ENCODE measurements at regions not wholly inside any gene's neighbourhood (a gene's known extent, or its start where the extent isn't known, plus 50 kb on each side); places are given as distances from the start of the nearest gene placed in this dataset.

DNA sequence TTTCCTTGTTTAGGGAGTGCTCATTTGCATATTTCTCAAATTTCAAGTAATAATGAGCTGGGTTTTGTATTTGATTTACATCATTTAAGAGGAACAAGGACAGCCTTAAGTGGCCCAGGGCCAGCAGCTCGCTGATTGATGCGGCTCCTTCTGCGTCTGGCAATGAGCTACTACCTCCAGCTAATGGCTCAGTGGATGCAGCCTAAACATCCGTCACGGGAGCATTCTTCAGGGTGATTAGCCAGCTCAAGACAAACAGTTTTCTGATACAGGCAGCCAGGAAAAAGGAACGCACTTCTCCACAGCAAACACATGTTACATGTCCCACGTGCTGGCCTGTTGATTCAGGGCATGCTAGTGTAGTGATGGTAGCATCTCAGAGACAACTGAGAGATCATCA, 169.3 kb upstream of the TCERG1L start:
- TF ChIP-seq, protein P1, sequence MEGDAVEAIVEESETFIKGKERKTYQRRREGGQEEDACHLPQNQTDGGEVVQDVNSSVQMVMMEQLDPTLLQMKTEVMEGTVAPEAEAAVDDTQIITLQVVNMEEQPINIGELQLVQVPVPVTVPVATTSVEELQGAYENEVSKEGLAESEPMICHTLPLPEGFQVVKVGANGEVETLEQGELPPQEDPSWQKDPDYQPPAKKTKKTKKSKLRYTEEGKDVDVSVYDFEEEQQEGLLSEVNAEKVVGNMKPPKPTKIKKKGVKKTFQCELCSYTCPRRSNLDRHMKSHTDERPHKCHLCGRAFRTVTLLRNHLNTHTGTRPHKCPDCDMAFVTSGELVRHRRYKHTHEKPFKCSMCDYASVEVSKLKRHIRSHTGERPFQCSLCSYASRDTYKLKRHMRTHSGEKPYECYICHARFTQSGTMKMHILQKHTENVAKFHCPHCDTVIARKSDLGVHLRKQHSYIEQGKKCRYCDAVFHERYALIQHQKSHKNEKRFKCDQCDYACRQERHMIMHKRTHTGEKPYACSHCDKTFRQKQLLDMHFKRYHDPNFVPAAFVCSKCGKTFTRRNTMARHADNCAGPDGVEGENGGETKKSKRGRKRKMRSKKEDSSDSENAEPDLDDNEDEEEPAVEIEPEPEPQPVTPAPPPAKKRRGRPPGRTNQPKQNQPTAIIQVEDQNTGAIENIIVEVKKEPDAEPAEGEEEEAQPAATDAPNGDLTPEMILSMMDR (conservative IDR thresholded peaks at IDR 0.05; ENCODE audit: low read depth, low read length): no peak
- TF ChIP-seq EZH2 (IDR thresholded peaks at IDR 0.05; ENCODE audit: low read length, unreplicated experiment) (no peak), EZH2phosphoT487 (IDR thresholded peaks at IDR 0.05; ENCODE audit: borderline replicate concordance, low read length) (no peak)
